Ovary (tissue), 3 donors: ENCODE measurements at regions not wholly inside any gene's neighbourhood (a gene's known extent, or its start where the extent isn't known, plus 50 kb on each side); places are given as distances from the start of the nearest gene placed in this dataset.

Source experiments
- EP300 ChIP-seq: sonication (generic); formaldehyde crosslinking; IDR thresholded peaks from one replicate; pipeline ENCODE4 v1.6.1; 2017; ENCODE audit warnings: antibody characterized with exemption
- POLR2A ChIP-seq: fragments of 450-650 bp; IDR thresholded peaks from one replicate; pipeline ENCODE4 v1.6.1; 2017; ENCODE audit warnings: antibody characterized with exemption, mild to moderate bottlenecking, moderate library complexity
- TF ChIP-seq, protein P1 (sequence below), 3 donors: fragments of 450-650 bp in 2 of 3; fragments of 200-600 bp in 1 of 3; IDR thresholded peaks; one replicate each; pipeline versions ENCODE4 v1.5.1 to v1.8.0; 2016 to 2022; ENCODE audit warnings: antibody characterized with exemption in 3 of 3, mild to moderate bottlenecking in 1 of 3
- donor health status: DM: no; HTN: no; CAD: no.

DNA sequence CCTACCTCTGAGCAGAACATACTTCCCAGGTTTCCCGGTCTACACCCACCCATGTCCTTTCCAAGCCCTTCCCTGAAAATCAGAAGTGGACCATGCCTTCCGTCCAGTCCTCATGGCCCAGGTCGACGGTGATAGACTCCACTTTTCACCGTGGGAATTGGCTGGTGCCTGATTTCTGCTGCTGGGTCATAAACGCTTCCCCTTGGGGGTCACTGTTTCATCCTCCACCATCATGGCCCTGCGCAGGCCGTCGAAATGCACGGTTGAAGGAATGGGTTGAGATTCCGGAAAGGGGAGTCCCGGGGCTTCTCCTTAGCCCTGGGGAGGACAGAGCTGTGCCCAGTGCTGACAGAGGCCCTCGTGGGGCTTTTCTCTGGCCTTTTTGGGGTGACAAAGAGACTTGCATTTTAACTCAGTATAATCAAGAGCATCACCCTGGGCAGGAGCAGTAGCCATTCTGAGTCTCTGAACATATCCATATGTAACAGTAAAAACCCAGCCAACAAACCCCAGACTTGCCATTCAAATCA, 75.5 kb downstream of the SOX1 start:
- no peak for TF ChIP-seq EP300
- TF ChIP-seq, protein P1, sequence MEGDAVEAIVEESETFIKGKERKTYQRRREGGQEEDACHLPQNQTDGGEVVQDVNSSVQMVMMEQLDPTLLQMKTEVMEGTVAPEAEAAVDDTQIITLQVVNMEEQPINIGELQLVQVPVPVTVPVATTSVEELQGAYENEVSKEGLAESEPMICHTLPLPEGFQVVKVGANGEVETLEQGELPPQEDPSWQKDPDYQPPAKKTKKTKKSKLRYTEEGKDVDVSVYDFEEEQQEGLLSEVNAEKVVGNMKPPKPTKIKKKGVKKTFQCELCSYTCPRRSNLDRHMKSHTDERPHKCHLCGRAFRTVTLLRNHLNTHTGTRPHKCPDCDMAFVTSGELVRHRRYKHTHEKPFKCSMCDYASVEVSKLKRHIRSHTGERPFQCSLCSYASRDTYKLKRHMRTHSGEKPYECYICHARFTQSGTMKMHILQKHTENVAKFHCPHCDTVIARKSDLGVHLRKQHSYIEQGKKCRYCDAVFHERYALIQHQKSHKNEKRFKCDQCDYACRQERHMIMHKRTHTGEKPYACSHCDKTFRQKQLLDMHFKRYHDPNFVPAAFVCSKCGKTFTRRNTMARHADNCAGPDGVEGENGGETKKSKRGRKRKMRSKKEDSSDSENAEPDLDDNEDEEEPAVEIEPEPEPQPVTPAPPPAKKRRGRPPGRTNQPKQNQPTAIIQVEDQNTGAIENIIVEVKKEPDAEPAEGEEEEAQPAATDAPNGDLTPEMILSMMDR (IDR thresholded peaks at IDR 0.05), result no peak
- TF ChIP-seq POLR2A, result no peak
